HepG2 (cell line): ENCODE measurements at regions not wholly inside any gene's neighbourhood (a gene's known extent, or its start where the extent isn't known, plus 50 kb on each side); places are given as distances from the start of the nearest gene placed in this dataset.

Source experiments
- ATAC-seq: fragments of 200-7000 bp; cut with Tn5 transposase; 3 replicates; pipeline ENCODE4 v1.9.1; 2020; ENCODE audit warnings: mild to moderate bottlenecking, moderate library complexity
- BruUV-seq: library from RNA; stranded (reverse); fragments of 400-500 nt; replicated peaks from 2 replicates; lab custom pipeline; 2021; lab: Mats Ljungman, UMichigan
- CTCF ChIA-PET: fragments of 300-600 bp; formaldehyde crosslinking; extraction: SDS; loops from one replicate; lab custom pipeline; 2021; ENCODE audit warnings: low total read pairs, inconsistent platforms, low intra/inter-chr PET ratio; lab: Yijun Ruan, JAX
- POLR2A ChIA-PET: fragments of 350-600 bp; sonication (Branson Sonifier 250); formaldehyde crosslinking; loops from one replicate; lab custom pipeline; 2020; ENCODE audit warnings: antibody characterized with exemption, inconsistent platforms; lab: Yijun Ruan, JAX
- DNase-seq: peaks from one replicate; pipeline ENCODE4 v3.0.0-alpha.2; 2015; ENCODE audit warnings: low spot score
- FAIRE-seq: peaks from 3 replicates; lab custom pipeline; 2011; peaks lifted over from hg19 to GRCh38; lab: Jason Lieb, UNC
- H2AFZ ChIP-seq: one replicate; pipeline ENCODE4 v1.6.1; 2011; ENCODE audit warnings: low read length, inconsistent platforms
- H3K27ac ChIP-seq: fragments of 300-600 bp; 3 replicates; pipeline ENCODE4 v1.8.0; 2011; ENCODE audit warnings: mixed run types, mild to moderate bottlenecking, mixed read lengths, low read length, inconsistent platforms; ENCODE audit not compliant: insufficient read depth; ENCODE audit errors: extremely low read length
- H3K27me3 ChIP-seq, 2 experiments: fragments of 200-600 bp in 1 of 2; 2 replicates in 1 of 2; 3 replicates in 1 of 2; pipeline versions ENCODE4 v1.6.0 to v1.8.0; 2011; ENCODE audit warnings: low read length in 2 of 2, mild to moderate bottlenecking in 2 of 2, moderate library complexity in 2 of 2, inconsistent platforms in 1 of 2; ENCODE audit not compliant: insufficient read depth in 2 of 2, control insufficient read depth in 1 of 2
- H3K36me3 ChIP-seq, 2 experiments: fragments of 200-600 bp in 1 of 2; replicated peaks in 1 of 2; 2 replicates in 1 of 2; 3 replicates in 1 of 2; pipeline versions ENCODE4 v1.5.1 to v1.8.0; 2011; ENCODE audit warnings: low read length in 2 of 2, inconsistent platforms in 1 of 2; ENCODE audit not compliant: insufficient read depth in 2 of 2, control insufficient read depth in 1 of 2
- H3K4me1 ChIP-seq: 2 replicates; pipeline ENCODE4 v1.5.1; 2012; ENCODE audit warnings: low read length, inconsistent platforms; ENCODE audit not compliant: insufficient read depth
- H3K4me2 ChIP-seq: 2 replicates; pipeline ENCODE4 v1.6.0; 2011; ENCODE audit warnings: low read depth, low read length, inconsistent platforms
- H3K4me3 ChIP-seq, 3 experiments: fragments of 200-600 bp in 1 of 3; sonication (generic), shearing (Covaris generic) in 1 of 3; replicated peaks in 1 of 3; 2 replicates each; pipeline ENCODE4 v1.5.1; 2011 to 2016; ENCODE audit warnings: low read length in 3 of 3, inconsistent platforms in 2 of 3, low read depth in 2 of 3, mild to moderate bottlenecking in 2 of 3, control low read depth in 1 of 3, mixed read lengths in 1 of 3; ENCODE audit not compliant: insufficient read depth in 1 of 3
- H3K79me2 ChIP-seq: one replicate; pipeline ENCODE4 v1.6.1; 2011; ENCODE audit warnings: low read length, inconsistent platforms; ENCODE audit not compliant: insufficient read depth
- H3K9ac ChIP-seq: 2 replicates; pipeline ENCODE4 v1.6.0; 2011; ENCODE audit warnings: mild to moderate bottlenecking, low read depth, low read length, inconsistent platforms; ENCODE audit not compliant: insufficient read depth
- H3K9me3 ChIP-seq: 2 replicates; pipeline ENCODE4 v1.5.1; 2012; ENCODE audit warnings: mild to moderate bottlenecking, low read length
- H4K20me1 ChIP-seq: 2 replicates; pipeline ENCODE4 v1.6.0; 2011; ENCODE audit warnings: inconsistent platforms, mild to moderate bottlenecking, low read length, moderate library complexity; ENCODE audit not compliant: insufficient read depth
- ADNP ChIP-seq: sonication (generic); formaldehyde crosslinking; IDR thresholded peaks from 2 replicates; pipeline ENCODE4 v1.4.0; 2020; ENCODE audit warnings: missing genetic modification reagents
- AGO2 ChIP-seq: fragments of 200-400 bp; formaldehyde crosslinking; optimal IDR thresholded peaks from 2 replicates; pipeline ENCODE3; 2017; ENCODE audit warnings: mild to moderate bottlenecking, low read depth, low read length, moderate library complexity
- ELF1 ChIP-seq: sonication (generic); formaldehyde crosslinking; IDR thresholded peaks from 2 replicates; pipeline ENCODE4 v1.4.0; 2020; ENCODE audit warnings: missing genetic modification reagents
- FOXA1 ChIP-seq, 2 experiments: fragments of 450-650 bp in 1 of 2; sonication (generic) in 1 of 2; formaldehyde crosslinking in 1 of 2; IDR thresholded peaks; 2 replicates each; pipeline versions ENCODE4 v1.4.0 to v1.6.1; 2016 to 2020; ENCODE audit warnings: missing genetic modification reagents in 1 of 2
- GFI1 ChIP-seq: sonication (generic); formaldehyde crosslinking; IDR thresholded peaks from 2 replicates; pipeline ENCODE4 v1.5.0; 2020; ENCODE audit warnings: missing genetic modification reagents, mild to moderate bottlenecking, borderline replicate concordance
- IRX3 ChIP-seq: sonication (generic); formaldehyde crosslinking; IDR thresholded peaks from 2 replicates; pipeline ENCODE4 v1.8.1; 2023; ENCODE audit warnings: mild to moderate bottlenecking, low read depth, missing genetic modification reagents, borderline replicate concordance
- MYC ChIP-seq: sonication (generic); formaldehyde crosslinking; IDR thresholded peaks from 2 replicates; pipeline ENCODE4 v1.9.0; 2021; ENCODE audit warnings: missing genetic modification reagents, borderline replicate concordance
- PLSCR1 ChIP-seq: sonication (generic); formaldehyde crosslinking; IDR thresholded peaks from 2 replicates; pipeline ENCODE4 v1.5.0; 2020; ENCODE audit warnings: missing genetic modification reagents, mild to moderate bottlenecking, borderline replicate concordance
- RFX5 ChIP-seq: IDR thresholded peaks from 2 replicates; pipeline ENCODE4 v1.6.1; 2011; ENCODE audit warnings: low read depth, low read length, improper control_type of control experiment
- SAP130 ChIP-seq: IDR thresholded peaks from 2 replicates; pipeline ENCODE4 v1.6.1; 2016; ENCODE audit warnings: low read depth
- SNAI1 ChIP-seq: sonication (generic); formaldehyde crosslinking; IDR thresholded peaks from 2 replicates; pipeline ENCODE4 v1.5.0; 2020; ENCODE audit warnings: mild to moderate bottlenecking, missing genetic modification reagents, borderline replicate concordance
- SRSF4 ChIP-seq: fragments of 200-400 bp; formaldehyde crosslinking; IDR thresholded peaks from one replicate; pipeline ENCODE4 v1.6.1; 2018; ENCODE audit warnings: mild to moderate bottlenecking, low read depth, low read length, moderate library complexity; ENCODE audit not compliant: poor library complexity, severe bottlenecking
- SRY ChIP-seq: sonication (generic); formaldehyde crosslinking; IDR thresholded peaks from 2 replicates; pipeline ENCODE4 v1.8.0; 2022; ENCODE audit warnings: mild to moderate bottlenecking, missing genetic modification reagents
- TARDBP ChIP-seq: sonication (generic); formaldehyde crosslinking; IDR thresholded peaks from 2 replicates; pipeline ENCODE4 v1.8.0; 2022; ENCODE audit warnings: mild to moderate bottlenecking, missing genetic modification reagents
- TBX2 ChIP-seq: sonication (generic); formaldehyde crosslinking; IDR thresholded peaks from 2 replicates; pipeline ENCODE4 v1.5.0; 2020; ENCODE audit warnings: missing genetic modification reagents, mild to moderate bottlenecking, borderline replicate concordance
- THAP7 ChIP-seq: sonication (generic); formaldehyde crosslinking; IDR thresholded peaks from 2 replicates; pipeline ENCODE4 v1.8.1; 2023; ENCODE audit warnings: mild to moderate bottlenecking, missing genetic modification reagents
- TOPORS ChIP-seq: sonication (generic); formaldehyde crosslinking; IDR thresholded peaks from 2 replicates; pipeline ENCODE4 v1.8.0; 2023; ENCODE audit warnings: mild to moderate bottlenecking, missing genetic modification reagents
- ZBTB43 ChIP-seq: sonication (generic); formaldehyde crosslinking; conservative IDR thresholded peaks from 2 replicates; pipeline ENCODE4 v1.4.0; 2020; ENCODE audit warnings: missing genetic modification reagents
- ZFP37 ChIP-seq: sonication (generic); formaldehyde crosslinking; IDR thresholded peaks from 2 replicates; pipeline ENCODE4 v1.4.0; 2020; ENCODE audit warnings: missing genetic modification reagents, borderline replicate concordance
- ZMYM4 ChIP-seq: sonication (generic); formaldehyde crosslinking; IDR thresholded peaks from 2 replicates; pipeline ENCODE4 v1.8.1; 2023; ENCODE audit warnings: mild to moderate bottlenecking, missing genetic modification reagents
- ZNF24 ChIP-seq: fragments of 450-650 bp; IDR thresholded peaks from 2 replicates; pipeline ENCODE4 v1.6.1; 2017; ENCODE audit warnings: antibody characterized with exemption, mild to moderate bottlenecking
- ZNF570 ChIP-seq: sonication (generic); formaldehyde crosslinking; IDR thresholded peaks from 2 replicates; pipeline ENCODE4 v1.4.0; 2020; ENCODE audit warnings: mild to moderate bottlenecking, missing genetic modification reagents, borderline replicate concordance
- ZNF615 ChIP-seq: sonication (generic); formaldehyde crosslinking; IDR thresholded peaks from 2 replicates; pipeline ENCODE4 v1.5.0; 2020; ENCODE audit warnings: mild to moderate bottlenecking, missing genetic modification reagents, borderline replicate concordance
- ZNF790 ChIP-seq: sonication (generic); formaldehyde crosslinking; IDR thresholded peaks from 2 replicates; pipeline ENCODE4 v1.8.0; 2022; ENCODE audit warnings: missing genetic modification reagents, mild to moderate bottlenecking, borderline replicate concordance
- WGBS: methylation state at CpG from one replicate; pipeline ENCODE4 v1.1.6; 2017; ENCODE audit warnings: low lambda C conversion rate; 5-methylcytosine and 5-hydroxymethylcytosine counted together
- in situ Hi-C: cut with HindIII; loops from 2 replicates; pipeline ENCODE4 v1.10.0; 2017; ENCODE audit warnings: low pct_unique_long_range_greater_than_20kb; ENCODE audit not compliant: extremely low pct_ligation_motif_present
- intact Hi-C: fragments of 100-400 bp; cut with micrococcal nuclease; formaldehyde crosslinking; loops from one replicate; pipeline ENCODE4 v1.10.0; 2022; ENCODE audit not compliant: unreplicated experiment

- peaks cover 75% of the 10 kb centered on the region for H3K4me1 ChIP-seq
- in situ Hi-C loops (loop anchor here (5.0 kb wide), 1 partner anchor 122 kb away; the partner anchor contains the start of gene SLC38A2), intact Hi-C loops (loop anchor here (1.0 to 10.0 kb wide), 6 partner anchors 63 to 441 kb away; no protein-coding TSS in a partner anchor)
- no TSS peak for BruUV-seq
- H3K4me2 ChIP-seq, result peak overlapping the region; percentile 61
- 4% methylated on average over 4 of the region's 4 CpGs for WGBS
- H3K36me3 ChIP-seq, result no peaks in the 10 kb centered on the region
- peaks cover 8% of the 10 kb centered on the region for H3K79me2 ChIP-seq
- ChIA-PET CTCF (no interaction called here), POLR2A (interaction anchor here (0.9 to 5.0 kb wide), 7 partner anchors 10 to 168 kb away, joined by 4 to 47 read pairs (median 18); partner anchors contain the start of gene SLC38A2)
- H3K9ac ChIP-seq, result peak overlapping the region; percentile 61
- H4K20me1 ChIP-seq, result no peaks in the 10 kb centered on the region
- no peaks in the 10 kb centered on the region for H3K27me3 ChIP-seq
- peak; percentile 58 for ATAC-seq
- no peak for FAIRE-seq
- H3K9me3 ChIP-seq, result no peaks in the 10 kb centered on the region
- DNase-seq, result peak; percentile 88
- H3K4me3 ChIP-seq, result peak overlapping the region in 2 of 3 experiments; percentile 23 to 40; a peak in 1 of 6 replicates
- H3K27ac ChIP-seq, result peak overlapping the region; percentile 96
- H2AFZ ChIP-seq, result no peak overlapping the region
- no peak for TF ChIP-seq IRX3
- peak; percentile 95 for TF ChIP-seq FOXA1 (IDR thresholded peaks at IDR 0.05)
- peak; percentile 96 for TF ChIP-seq FOXA1 (CRISPR knock-in tag; IDR thresholded peaks at IDR 0.05)
- TF ChIP-seq SAP130, result peak; percentile 79
- peak; percentile 67; the same call in 1 of the 2 replicates for TF ChIP-seq ZBTB43 (CRISPR knock-in tag)
- TF ChIP-seq ZMYM4 (CRISPR knock-in tag), result no peak
- no peak for TF ChIP-seq ZFP37 (CRISPR knock-in tag)
- no peak for TF ChIP-seq MYC (CRISPR knock-in tag)
- no peak for TF ChIP-seq ZNF615
- TF ChIP-seq SRSF4, result no peak
- TF ChIP-seq AGO2, result no peak
- TF ChIP-seq ZNF24, result no peak
- TF ChIP-seq ZNF570, result no peak
- no peak for TF ChIP-seq RFX5
- TF ChIP-seq ADNP (CRISPR knock-in tag), result no peak
- TF ChIP-seq TARDBP, result peak; percentile 65; the same call in 1 of the 2 replicates
- TF ChIP-seq SNAI1, result no peak
- TF ChIP-seq TBX2, result peak; percentile 33; the same call in 1 of the 2 replicates
- no peak for TF ChIP-seq ELF1 (CRISPR knock-in tag)
- no peak for TF ChIP-seq ZNF790 (CRISPR knock-in tag)
- no peak for TF ChIP-seq PLSCR1
- no peak for TF ChIP-seq THAP7 (CRISPR knock-in tag)
- no peak for TF ChIP-seq TOPORS (CRISPR knock-in tag)
- TF ChIP-seq GFI1 (CRISPR knock-in tag), result peak; percentile 81
- no peak for TF ChIP-seq SRY (CRISPR knock-in tag)
Observed at GRCh38 chr12:46493834-46494181, 121.2 kb upstream of the SLC38A2 start.
